ENCODE measurements at regions not wholly inside any gene's neighbourhood (a gene's known extent, or its start where the extent isn't known, plus 50 kb on each side); places are given as distances from the start of the nearest gene placed in this dataset.

- no peak for TF ChIP-seq CTCF (IDR thresholded peaks at IDR 0.05; ENCODE audit: low read depth, low read length)
- DNase-seq (ENCODE audit: low read depth in 2 of 2) = no peak
- H3K4me3 ChIP-seq (replicated peaks in 1 of 2; ENCODE audit: low read depth in 2 of 2, low read length in 2 of 2) = no peak overlapping the region
These were observed 289.3 kb upstream of the CTSO start for GRCh38 chr4:156243015-156243414.

GRCh38 chr4:156242390-156242789, 288.7 kb upstream of the CTSO start:
- peak in 1 of 2 donors; percentile 4 for DNase-seq (ENCODE audit: low read depth in 2 of 2)
- TF ChIP-seq CTCF (IDR thresholded peaks at IDR 0.05; ENCODE audit: low read depth, low read length) = no peak
- H3K4me3 ChIP-seq (replicated peaks in 1 of 2; ENCODE audit: low read depth in 2 of 2, low read length in 2 of 2) = no peak overlapping the region

- H3K4me3 ChIP-seq (replicated peaks in 1 of 2; ENCODE audit: low read depth in 2 of 2, low read length in 2 of 2) = no peak overlapping the region
- no peak for TF ChIP-seq CTCF (IDR thresholded peaks at IDR 0.05; ENCODE audit: low read depth, low read length)
- DNase-seq (ENCODE audit: low read depth in 2 of 2) = no peak
These were observed 288.2 kb upstream of the CTSO start for GRCh38 chr4:156241896-156242295.

- DNase-seq (ENCODE audit: low read depth in 2 of 2) = no peak
- H3K4me3 ChIP-seq (replicated peaks in 1 of 2; ENCODE audit: low read depth in 2 of 2, low read length in 2 of 2) = no peak overlapping the region
- TF ChIP-seq CTCF (IDR thresholded peaks at IDR 0.05; ENCODE audit: low read depth, low read length) = no peak
These were observed 284.5 kb upstream of the CTSO start for GRCh38 chr4:156238171-156238570.

GRCh38 chr4:156237231-156237630, 283.6 kb upstream of the CTSO start:
- no peak for DNase-seq (ENCODE audit: low read depth in 2 of 2)
- TF ChIP-seq CTCF (IDR thresholded peaks at IDR 0.05; ENCODE audit: low read depth, low read length) = no peak
- H3K4me3 ChIP-seq (replicated peaks in 1 of 2; ENCODE audit: low read depth in 2 of 2, low read length in 2 of 2) = no peak overlapping the region

GRCh38 chr4:156230176-156230575, 276.5 kb upstream of the CTSO start:
- no peak overlapping the region for H3K4me3 ChIP-seq (replicated peaks in 1 of 2; ENCODE audit: low read depth in 2 of 2, low read length in 2 of 2)
- no peak for TF ChIP-seq CTCF (IDR thresholded peaks at IDR 0.05; ENCODE audit: low read depth, low read length)

GRCh38 chr4:156228676-156229075, 275.0 kb upstream of the CTSO start:
- no peak for TF ChIP-seq CTCF (IDR thresholded peaks at IDR 0.05; ENCODE audit: low read depth, low read length)

More at GRCh38 chr4:156230176-156230575, 276.5 kb upstream of the CTSO start:
- peak in 1 of 2 donors; percentile 7 for DNase-seq (ENCODE audit: low read depth in 2 of 2)

More at GRCh38 chr4:156228676-156229075, 275.0 kb upstream of the CTSO start:
- H3K4me3 ChIP-seq (replicated peaks in 1 of 2; ENCODE audit: low read depth in 2 of 2, low read length in 2 of 2) = no peak overlapping the region
- no peak for DNase-seq (ENCODE audit: low read depth in 2 of 2)
